ENCODE measurements at regions not wholly inside any gene's neighbourhood (a gene's known extent, or its start where the extent isn't known, plus 50 kb on each side); places are given as distances from the start of the nearest gene placed in this dataset.

- no peak for DNase-seq (ENCODE audit: low read depth)
Observed at GRCh38 chr11:69904161-69904973, 85.2 kb upstream of the FGF3 start.

- no peak for DNase-seq (ENCODE audit: low read depth)
Observed at GRCh38 chr11:69904974-69905535, 85.8 kb upstream of the FGF3 start.

GRCh38 chr11:69905611-69906452, 86.6 kb upstream of the FGF3 start:
- no peak for DNase-seq (ENCODE audit: low read depth)

- no peak for DNase-seq (ENCODE audit: low read depth)
Observed at GRCh38 chr11:69906453-69906907, 87.3 kb upstream of the FGF3 start.

- no peak for DNase-seq (ENCODE audit: low read depth)
Observed at GRCh38 chr11:69907611-69908010, 88.4 kb upstream of the FGF3 start.

GRCh38 chr11:69908511-69909220, 89.5 kb upstream of the FGF3 start:
- no peak for DNase-seq (ENCODE audit: low read depth)

GRCh38 chr11:69909561-69910518, 90.6 kb upstream of the FGF3 start:
- DNase-seq (ENCODE audit: low read depth): no peak

- no peak for DNase-seq (ENCODE audit: low read depth)
Observed at GRCh38 chr11:69910519-69911309, 91.5 kb upstream of the FGF3 start.

GRCh38 chr11:69911310-69912160, 92.3 kb upstream of the FGF3 start:
- DNase-seq (ENCODE audit: low read depth): no peak

GRCh38 chr11:69912161-69912910, 93.1 kb upstream of the FGF3 start:
- no peak for DNase-seq (ENCODE audit: low read depth)

GRCh38 chr11:69912911-69913451, 93.8 kb upstream of the FGF3 start:
- no peak for DNase-seq (ENCODE audit: low read depth)

- no peak for DNase-seq (ENCODE audit: low read depth)
Observed at GRCh38 chr11:69913591-69914285, 94.5 kb upstream of the FGF3 start.

GRCh38 chr11:69914286-69915150, 95.3 kb upstream of the FGF3 start:
- no peak for DNase-seq (ENCODE audit: low read depth)

GRCh38 chr11:69915151-69915500, 95.9 kb upstream of the FGF3 start:
- DNase-seq (ENCODE audit: low read depth): peak; percentile 74

- no peak for DNase-seq (ENCODE audit: low read depth)
Observed at GRCh38 chr11:69915501-69916250, 96.5 kb upstream of the FGF3 start.

Data from HT1080 (cell line).